GM12891 (cell line): ENCODE measurements at regions not wholly inside any gene's neighbourhood (a gene's known extent, or its start where the extent isn't known, plus 50 kb on each side); places are given as distances from the start of the nearest gene placed in this dataset.

Source experiments
- DNase-seq: peaks from one replicate; pipeline ENCODE4 v3.0.0; 2011; ENCODE audit warnings: low spot score; ENCODE audit not compliant: insufficient read length
- FAIRE-seq: peaks from 2 replicates; lab custom pipeline; 2011; peaks lifted over from hg19 to GRCh38; lab: Jason Lieb, UNC
- PAX5 ChIP-seq: IDR thresholded peaks from 2 replicates; pipeline ENCODE4 v1.6.1; 2011; ENCODE audit warnings: low read length, moderate library complexity, mild to moderate bottlenecking; ENCODE audit not compliant: insufficient read depth, severe bottlenecking
- POLR2A ChIP-seq: IDR thresholded peaks from 2 replicates; pipeline ENCODE4 v1.6.1; 2011; ENCODE audit warnings: low read depth, low read length, control low read depth
- POLR2AphosphoS5 ChIP-seq: IDR thresholded peaks from 2 replicates; pipeline ENCODE4 v1.6.1; 2011; ENCODE audit warnings: low read depth, low read length, control low read depth
- POU2F2 ChIP-seq: IDR thresholded peaks from 2 replicates; pipeline ENCODE4 v1.6.1; 2011; ENCODE audit warnings: low read depth, mild to moderate bottlenecking, control low read depth, low read length, moderate library complexity
- SPI1 ChIP-seq: IDR thresholded peaks from 2 replicates; pipeline ENCODE4 v1.6.1; 2011; ENCODE audit warnings: low read depth, low read length, control low read depth
- TAF1 ChIP-seq: IDR thresholded peaks from 2 replicates; pipeline ENCODE4 v1.6.1; 2011; ENCODE audit warnings: low read depth, low read length, control low read depth

GRCh38 chr21:31455506-31455905, 111.4 kb upstream of the TIAM1 start:
- DNase-seq: no peak
- no peak for FAIRE-seq

GRCh38 chr21:31450980-31451379, 106.9 kb upstream of the TIAM1 start:
- DNase-seq: no peak
- no peak for FAIRE-seq
- TF ChIP-seq POU2F2 (no peak), TAF1 (no peak), POLR2A (no peak), SPI1 (no peak), POLR2AphosphoS5 (no peak), PAX5 (no peak)

More at GRCh38 chr21:31455506-31455905, 111.4 kb upstream of the TIAM1 start:
- TF ChIP-seq POLR2AphosphoS5 (no peak), POU2F2 (no peak), PAX5 (no peak), SPI1 (no peak), TAF1 (no peak), POLR2A (no peak)

GRCh38 chr21:31449921-31450535, 106.0 kb upstream of the TIAM1 start:
- DNase-seq (no peak), FAIRE-seq (no peak)
- TF ChIP-seq PAX5 (no peak), POLR2A (no peak), POU2F2 (no peak), TAF1 (no peak), SPI1 (no peak), POLR2AphosphoS5 (no peak)

- DNase-seq (no peak), FAIRE-seq (no peak)
- TF ChIP-seq POLR2A: no peak
- no peak for TF ChIP-seq PAX5
- TF ChIP-seq SPI1: no peak
- no peak for TF ChIP-seq POU2F2
- TF ChIP-seq POLR2AphosphoS5: no peak
- TF ChIP-seq TAF1: no peak
Measured at GRCh38 chr21:31448496-31448895, 104.4 kb upstream of the TIAM1 start.

- TF ChIP-seq POLR2AphosphoS5: no peak
- DNase-seq: no peak
- FAIRE-seq: no peak
Measured at GRCh38 chr21:31447505-31447904, 103.4 kb upstream of the TIAM1 start.

GRCh38 chr21:31446226-31446855, 102.3 kb upstream of the TIAM1 start:
- DNase-seq (no peak), FAIRE-seq (no peak)
- no peak for TF ChIP-seq POLR2AphosphoS5
- no peak for TF ChIP-seq POU2F2
- TF ChIP-seq SPI1: no peak
- no peak for TF ChIP-seq TAF1
- TF ChIP-seq POLR2A: no peak
- TF ChIP-seq PAX5: no peak

GRCh38 chr21:31445137-31445536, 101.1 kb upstream of the TIAM1 start:
- DNase-seq: no peak
- TF ChIP-seq PAX5: no peak
- no peak for TF ChIP-seq POLR2AphosphoS5
- no peak for TF ChIP-seq POU2F2
- TF ChIP-seq POLR2A: no peak
- no peak for TF ChIP-seq TAF1
- FAIRE-seq: no peak

- FAIRE-seq (no peak), DNase-seq (no peak)
- TF ChIP-seq POLR2A (no peak), TAF1 (no peak), PAX5 (no peak), POLR2AphosphoS5 (no peak), POU2F2 (no peak), SPI1 (no peak)
Measured at GRCh38 chr21:31443736-31444521, 99.9 kb upstream of the TIAM1 start.

GRCh38 chr21:31442339-31442738, 98.3 kb upstream of the TIAM1 start:
- FAIRE-seq (no peak), DNase-seq (no peak)
- TF ChIP-seq SPI1: no peak
